Glutamatergic neuron (in vitro differentiated cells): ENCODE measurements at regions not wholly inside any gene's neighbourhood (a gene's known extent, or its start where the extent isn't known, plus 50 kb on each side); places are given as distances from the start of the nearest gene placed in this dataset.

Experiments used
- DNase-seq: peaks from one replicate; pipeline ENCODE4 v3.0.0; 2022
- H3K27ac Mint-ChIP-seq: one replicate; pipeline ENCODE4 v1.8.0; 2020; ENCODE audit warnings: mild to moderate bottlenecking, mixed read lengths, inconsistent platforms; ENCODE audit not compliant: unreplicated experiment
- H3K27me3 Mint-ChIP-seq: one replicate; pipeline ENCODE4 v1.8.0; 2020; ENCODE audit warnings: mild to moderate bottlenecking, moderate library complexity, mixed read lengths, inconsistent platforms; ENCODE audit not compliant: unreplicated experiment
- H3K36me3 Mint-ChIP-seq: one replicate; pipeline ENCODE4 v1.8.0; 2020; ENCODE audit warnings: mild to moderate bottlenecking, mixed read lengths, inconsistent platforms; ENCODE audit not compliant: unreplicated experiment
- H3K4me1 Mint-ChIP-seq: one replicate; pipeline ENCODE4 v1.8.0; 2020; ENCODE audit warnings: mild to moderate bottlenecking, low read depth, mixed read lengths, inconsistent platforms; ENCODE audit not compliant: unreplicated experiment
- H3K4me3 Mint-ChIP-seq: one replicate; pipeline ENCODE4 v1.8.0; 2020; ENCODE audit warnings: mild to moderate bottlenecking, mixed read lengths, inconsistent platforms; ENCODE audit not compliant: unreplicated experiment
- H3K9me3 Mint-ChIP-seq: one replicate; pipeline ENCODE4 v1.8.0; 2020; ENCODE audit warnings: mild to moderate bottlenecking, moderate library complexity, mixed read lengths, inconsistent platforms; ENCODE audit not compliant: unreplicated experiment
- TF ChIP-seq, protein P1 (sequence below): fragments of 200-600 bp; sonication (generic); IDR thresholded peaks from one replicate; pipeline ENCODE4 v1.5.0; 2021; ENCODE audit not compliant: partially characterized antibody, unreplicated experiment

DNA sequence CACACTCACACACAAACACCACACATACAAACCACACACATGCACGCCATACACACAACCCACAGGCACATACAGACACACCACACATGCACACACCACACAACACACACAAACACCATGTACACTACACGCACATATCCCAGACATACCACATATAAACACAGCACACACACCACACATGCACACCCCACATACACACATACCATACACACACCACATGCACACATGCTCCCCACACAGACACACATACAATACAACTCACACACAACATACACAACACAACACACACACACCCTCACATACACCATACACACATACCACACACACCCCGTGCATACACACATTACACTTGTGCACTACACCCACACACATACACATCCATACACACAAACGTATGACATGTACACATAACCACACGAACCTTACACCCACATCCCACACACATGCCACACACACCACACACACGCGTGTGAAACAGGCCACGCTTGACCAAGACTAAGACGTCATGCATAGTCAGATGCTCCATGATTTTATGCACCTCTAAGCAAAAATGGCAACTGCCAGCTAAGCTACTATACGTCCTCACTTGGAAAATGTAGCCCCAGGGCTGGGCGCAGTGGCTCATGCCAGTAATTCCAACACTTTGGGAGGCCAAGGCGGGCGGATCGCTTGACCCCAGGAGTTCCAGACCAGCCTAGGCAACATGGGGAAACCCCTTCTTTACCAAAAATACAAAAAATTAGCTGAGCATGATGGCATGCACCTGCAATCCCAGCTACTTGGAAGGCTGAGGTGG, 77.4 kb upstream of the TMPRSS2 start:
- no peak overlapping the region for H3K27ac Mint-ChIP-seq
- H3K36me3 Mint-ChIP-seq, result peaks cover 6% of the 10 kb centered on the region
- H3K9me3 Mint-ChIP-seq, result peaks cover 2% of the 10 kb centered on the region
- H3K27me3 Mint-ChIP-seq, result peaks cover 2% of the 10 kb centered on the region
- no peak overlapping the region for H3K4me3 Mint-ChIP-seq
- DNase-seq, result no peak
- TF ChIP-seq, protein P1, sequence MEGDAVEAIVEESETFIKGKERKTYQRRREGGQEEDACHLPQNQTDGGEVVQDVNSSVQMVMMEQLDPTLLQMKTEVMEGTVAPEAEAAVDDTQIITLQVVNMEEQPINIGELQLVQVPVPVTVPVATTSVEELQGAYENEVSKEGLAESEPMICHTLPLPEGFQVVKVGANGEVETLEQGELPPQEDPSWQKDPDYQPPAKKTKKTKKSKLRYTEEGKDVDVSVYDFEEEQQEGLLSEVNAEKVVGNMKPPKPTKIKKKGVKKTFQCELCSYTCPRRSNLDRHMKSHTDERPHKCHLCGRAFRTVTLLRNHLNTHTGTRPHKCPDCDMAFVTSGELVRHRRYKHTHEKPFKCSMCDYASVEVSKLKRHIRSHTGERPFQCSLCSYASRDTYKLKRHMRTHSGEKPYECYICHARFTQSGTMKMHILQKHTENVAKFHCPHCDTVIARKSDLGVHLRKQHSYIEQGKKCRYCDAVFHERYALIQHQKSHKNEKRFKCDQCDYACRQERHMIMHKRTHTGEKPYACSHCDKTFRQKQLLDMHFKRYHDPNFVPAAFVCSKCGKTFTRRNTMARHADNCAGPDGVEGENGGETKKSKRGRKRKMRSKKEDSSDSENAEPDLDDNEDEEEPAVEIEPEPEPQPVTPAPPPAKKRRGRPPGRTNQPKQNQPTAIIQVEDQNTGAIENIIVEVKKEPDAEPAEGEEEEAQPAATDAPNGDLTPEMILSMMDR, result no peak
- H3K4me1 Mint-ChIP-seq, result no peaks in the 10 kb centered on the region

DNA sequence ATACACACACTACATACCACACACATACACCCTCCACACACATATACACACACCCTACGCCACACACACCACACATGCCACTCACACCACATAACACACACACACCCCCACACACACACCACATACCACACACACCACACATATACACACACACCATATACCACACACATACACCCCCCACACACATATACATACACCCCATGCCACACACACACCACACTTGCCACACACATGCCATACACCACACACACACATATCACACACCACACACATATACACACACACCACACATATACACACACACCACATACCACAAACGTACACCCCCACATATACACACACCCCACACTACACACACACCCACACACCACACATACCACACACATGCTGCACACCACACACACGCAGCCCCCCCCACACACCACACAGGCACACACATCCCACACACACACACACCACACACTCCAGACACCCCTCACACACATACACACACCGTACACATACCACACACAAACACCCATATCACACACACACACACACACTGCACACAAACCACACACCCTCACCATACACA, 76.7 kb upstream of the TMPRSS2 start:
- Mint-ChIP-seq H3K9me3 (peaks cover 1% of the 10 kb centered on the region), H3K36me3 (peaks cover 13% of the 10 kb centered on the region), H3K27ac (no peak overlapping the region), H3K4me3 (no peak overlapping the region), H3K4me1 (no peaks in the 10 kb centered on the region), H3K27me3 (peaks cover 2% of the 10 kb centered on the region)
- TF ChIP-seq, protein P1, result no peak
- no peak for DNase-seq

DNA sequence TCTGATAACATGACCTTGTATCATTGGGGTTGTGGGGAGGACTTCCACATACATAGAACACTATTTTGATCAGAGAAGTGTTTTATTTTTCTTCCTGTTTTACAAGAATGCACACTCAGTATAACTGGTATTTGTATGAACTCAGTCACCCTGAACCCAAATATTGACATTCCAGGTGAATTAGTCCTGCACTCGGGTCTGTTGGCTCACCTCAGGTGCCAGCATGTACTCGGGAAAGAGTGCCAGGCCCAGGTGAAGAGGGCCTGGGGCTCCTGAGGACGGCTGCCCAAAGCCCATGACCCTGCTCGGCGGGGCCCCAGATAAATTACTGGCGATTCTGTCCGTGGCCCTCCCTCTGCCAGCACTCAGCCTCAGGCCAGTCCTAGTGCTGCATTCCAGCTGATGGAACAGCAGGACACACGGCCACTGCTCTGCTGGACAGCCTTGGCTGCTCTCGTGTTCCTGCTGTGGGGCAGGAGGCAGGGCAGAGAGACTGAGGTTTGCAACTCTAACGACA, 75.4 kb upstream of the TMPRSS2 start:
- TF ChIP-seq, protein P1, result no peak
- H3K4me3 Mint-ChIP-seq, result no peak overlapping the region
- H3K9me3 Mint-ChIP-seq, result peaks cover 1% of the 10 kb centered on the region
- no peak overlapping the region for H3K27ac Mint-ChIP-seq
- no peaks in the 10 kb centered on the region for H3K4me1 Mint-ChIP-seq
- peaks cover 2% of the 10 kb centered on the region for H3K27me3 Mint-ChIP-seq
- DNase-seq, result no peak
- peaks cover 10% of the 10 kb centered on the region for H3K36me3 Mint-ChIP-seq

DNA sequence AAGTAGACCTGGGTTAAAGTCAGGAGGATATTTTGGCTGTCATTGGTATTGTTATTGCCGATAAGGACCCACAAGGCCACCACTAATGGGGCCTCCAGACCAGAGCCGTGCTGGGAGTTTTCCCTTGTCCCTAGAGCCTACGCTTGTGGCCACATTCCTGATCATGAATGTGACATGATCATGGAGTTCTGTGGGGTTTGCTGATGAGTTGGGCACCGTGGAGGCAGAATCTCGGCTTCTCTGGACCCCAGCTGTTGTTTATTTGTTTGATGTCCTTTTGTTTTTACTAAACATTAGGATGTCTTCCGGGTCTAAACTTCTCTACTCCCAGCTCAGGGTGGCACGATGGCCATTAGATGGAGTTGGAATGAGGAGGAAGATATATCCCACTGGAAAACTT, 74.9 kb upstream of the TMPRSS2 start:
- H3K27me3 Mint-ChIP-seq, result peaks cover 2% of the 10 kb centered on the region
- peaks cover 1% of the 10 kb centered on the region for H3K9me3 Mint-ChIP-seq
- no peak for DNase-seq
- H3K4me3 Mint-ChIP-seq, result no peak overlapping the region
- H3K4me1 Mint-ChIP-seq, result no peaks in the 10 kb centered on the region
- TF ChIP-seq, protein P1, result no peak
- no peak overlapping the region for H3K27ac Mint-ChIP-seq
- peaks cover 15% of the 10 kb centered on the region for H3K36me3 Mint-ChIP-seq

DNA sequence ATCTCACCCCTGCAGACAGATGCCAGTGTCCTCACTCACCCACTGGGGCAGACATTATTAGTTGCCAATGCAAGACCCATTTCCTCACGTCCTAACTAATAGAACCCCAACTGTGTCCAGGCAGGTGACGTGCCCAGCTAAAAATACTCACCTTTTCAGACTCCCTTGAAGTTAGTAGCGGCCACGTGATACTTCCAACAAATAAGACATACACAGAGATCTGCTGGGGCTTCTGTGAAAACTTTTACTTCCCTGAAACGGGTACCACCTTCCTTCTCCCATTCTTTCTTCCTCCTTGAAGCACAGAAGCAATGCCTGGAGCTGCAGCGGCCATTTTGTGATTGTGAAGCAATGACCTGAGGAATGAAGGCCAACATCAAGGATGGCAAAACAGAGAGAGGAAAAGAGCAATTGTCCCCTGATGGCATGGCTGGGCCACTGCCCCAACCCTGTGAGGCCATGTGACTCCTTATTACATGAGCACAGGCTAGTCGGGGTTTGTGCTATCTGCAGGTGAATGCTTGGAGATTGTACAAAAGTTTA, 74.4 kb upstream of the TMPRSS2 start:
- Mint-ChIP-seq H3K27ac (no peak overlapping the region), H3K4me3 (no peak overlapping the region), H3K4me1 (no peaks in the 10 kb centered on the region), H3K9me3 (peaks cover 1% of the 10 kb centered on the region), H3K27me3 (peaks cover 2% of the 10 kb centered on the region), H3K36me3 (peaks cover 16% of the 10 kb centered on the region)
- DNase-seq, result no peak
- TF ChIP-seq, protein P1, result no peak
